H1 (cell line): ENCODE measurements at regions not wholly inside any gene's neighbourhood (a gene's known extent, or its start where the extent isn't known, plus 50 kb on each side); places are given as distances from the start of the nearest gene placed in this dataset.

Experiments used
- CTCF ChIA-PET: fragments of 300-600 bp; sonication (Branson Sonifier 250); formaldehyde crosslinking; loops from one replicate; lab custom pipeline; 2021; ENCODE audit not compliant: partially characterized antibody; lab: Charles Lee
- POLR2A ChIA-PET: fragments of 300-600 bp; sonication (Branson Sonifier 250); formaldehyde crosslinking; loops from one replicate; lab custom pipeline; 2021; ENCODE audit warnings: inconsistent platforms; ENCODE audit not compliant: partially characterized antibody; lab: Charles Lee
- DNase-seq, 2 experiments: peaks; one replicate each; pipeline versions ENCODE4 v3.0.0 to v3.0.0-alpha.2; 2010 to 2022; ENCODE audit warnings: low spot score in 2 of 2, low read depth in 1 of 2, mixed read lengths in 1 of 2
- FAIRE-seq: peaks from 2 replicates; lab custom pipeline; 2011; peaks lifted over from hg19 to GRCh38; lab: Jason Lieb, UNC
- H2AFZ ChIP-seq: 2 replicates; pipeline ENCODE4 v1.8.1; 2012; ENCODE audit warnings: low read length, inconsistent platforms
- H2AK5ac ChIP-seq: 2 replicates; pipeline ENCODE4 v1.6.1; 2013; ENCODE audit warnings: low read depth, low read length
- H2BK120ac ChIP-seq: replicated peaks from 2 replicates; pipeline ENCODE3; 2013; ENCODE audit warnings: low read depth, low read length, inconsistent platforms
- H2BK12ac ChIP-seq: 2 replicates; pipeline ENCODE4 v1.6.1; 2013; ENCODE audit warnings: low read depth, low read length
- H2BK15ac ChIP-seq: 2 replicates; pipeline ENCODE4 v1.6.1; 2013; ENCODE audit warnings: low read length
- H2BK20ac ChIP-seq: 2 replicates; pipeline ENCODE4 v1.6.1; 2013; ENCODE audit warnings: low read length
- H2BK5ac ChIP-seq: 2 replicates; pipeline ENCODE4 v1.6.1; 2013; ENCODE audit warnings: low read depth, low read length
- H3K14ac ChIP-seq: 2 replicates; pipeline ENCODE4 v1.6.1; 2013; ENCODE audit warnings: inconsistent platforms; ENCODE audit not compliant: insufficient read length
- H3K18ac ChIP-seq: 2 replicates; pipeline ENCODE4 v1.6.1; 2013; ENCODE audit warnings: low read length; ENCODE audit errors: extremely low read depth
- H3K23ac ChIP-seq: 2 replicates; pipeline ENCODE4 v1.6.1; 2013; ENCODE audit warnings: inconsistent platforms; ENCODE audit not compliant: insufficient read length
- H3K23me2 ChIP-seq: 2 replicates; pipeline ENCODE4 v1.6.1; 2013; ENCODE audit warnings: low read depth, low read length
- H3K27ac ChIP-seq: 2 replicates; pipeline ENCODE4 v1.6.1; 2011; ENCODE audit warnings: low read depth, low read length, inconsistent platforms
- H3K27me3 ChIP-seq, 4 experiments: replicated peaks in 1 of 4; 1 replicate in 1 of 4; 2 replicates in 3 of 4; pipeline versions ENCODE4 v1.6.1 to v1.8.1; 2011 to 2013; ENCODE audit warnings: low read length in 3 of 4, mild to moderate bottlenecking in 3 of 4, inconsistent platforms in 2 of 4, mixed read lengths in 2 of 4, moderate library complexity in 1 of 4; ENCODE audit not compliant: control insufficient read depth in 3 of 4, insufficient read depth in 3 of 4; ENCODE audit errors: extremely low read depth in 1 of 4
- H3K36me3 ChIP-seq, 4 experiments: 2 replicates each; pipeline versions ENCODE4 v1.6.1 to v1.8.1; 2011 to 2013; ENCODE audit warnings: mild to moderate bottlenecking in 4 of 4, low read length in 3 of 4, moderate library complexity in 2 of 4, control low read depth in 1 of 4, inconsistent platforms in 1 of 4; ENCODE audit not compliant: insufficient read depth in 4 of 4, control insufficient read depth in 2 of 4
- H3K4ac ChIP-seq: replicated peaks from 2 replicates; pipeline ENCODE3; 2013; ENCODE audit warnings: low read length, low read depth, mixed read lengths, inconsistent platforms; ENCODE audit not compliant: insufficient read length
- H3K4me1 ChIP-seq, 4 experiments: replicated peaks in 1 of 4; 1 replicate in 1 of 4; 2 replicates in 3 of 4; pipeline versions ENCODE4 v1.6.1 to v1.8.1; 2011 to 2013; ENCODE audit warnings: low read length in 3 of 4, inconsistent platforms in 2 of 4, mixed read lengths in 1 of 4; ENCODE audit not compliant: insufficient read depth in 4 of 4, control insufficient read depth in 3 of 4
- H3K4me2 ChIP-seq, 2 experiments: 2 replicates each; pipeline versions ENCODE4 v1.6.1 to v1.8.1; 2011 to 2013; ENCODE audit warnings: low read depth in 2 of 2, low read length in 2 of 2, control low read depth in 1 of 2, inconsistent platforms in 1 of 2, mild to moderate bottlenecking in 1 of 2; ENCODE audit not compliant: insufficient read depth in 1 of 2
- H3K4me3 ChIP-seq, 4 experiments: fragments of 200-600, 300-600 bp in 1 of 4; sonication (generic), shearing (Covaris generic), sonication (Bioruptor Twin) in 1 of 4; 2 replicates each; pipeline versions ENCODE4 v1.5.1 to v1.8.1; 2011 to 2016; ENCODE audit warnings: low read length in 4 of 4, low read depth in 3 of 4, control low read depth in 2 of 4, inconsistent platforms in 2 of 4, mild to moderate bottlenecking in 2 of 4, mixed read lengths in 1 of 4, moderate library complexity in 1 of 4; ENCODE audit not compliant: insufficient read depth in 2 of 4; ENCODE audit errors: extremely low read depth in 1 of 4
- H3K56ac ChIP-seq: replicated peaks from 2 replicates; pipeline ENCODE3; 2013; ENCODE audit warnings: low read depth, mild to moderate bottlenecking, mixed read lengths, low read length, inconsistent platforms; ENCODE audit not compliant: insufficient read length
- H3K79me1 ChIP-seq: 2 replicates; pipeline ENCODE4 v1.6.1; 2013; ENCODE audit warnings: low read depth, low read length, control low read depth
- H3K79me2 ChIP-seq, 2 experiments: 2 replicates each; pipeline versions ENCODE4 v1.6.1 to v1.8.1; 2012 to 2013; ENCODE audit warnings: low read length in 2 of 2, mild to moderate bottlenecking in 2 of 2, inconsistent platforms in 1 of 2; ENCODE audit not compliant: insufficient read depth in 2 of 2, control insufficient read depth in 1 of 2
- H3K9ac ChIP-seq, 4 experiments: replicated peaks in 1 of 4; 1 replicate in 1 of 4; 2 replicates in 3 of 4; pipeline versions ENCODE4 v1.6.1 to v1.8.1; 2011 to 2013; ENCODE audit warnings: low read depth in 3 of 4, low read length in 3 of 4, control low read depth in 2 of 4, mild to moderate bottlenecking in 2 of 4, moderate library complexity in 2 of 4, inconsistent platforms in 1 of 4; ENCODE audit errors: extremely low read depth in 1 of 4
- H3K9me3 ChIP-seq, 2 experiments: 2 replicates each; pipeline versions ENCODE4 v1.6.1 to v1.8.1; 2012 to 2013; ENCODE audit warnings: mild to moderate bottlenecking in 2 of 2, moderate library complexity in 2 of 2, control low read depth in 1 of 2, inconsistent platforms in 1 of 2, low read depth in 1 of 2, low read length in 1 of 2, mixed read lengths in 1 of 2; ENCODE audit not compliant: insufficient read depth in 2 of 2
- H4K20me1 ChIP-seq, 2 experiments: replicated peaks in 1 of 2; 2 replicates each; pipeline versions ENCODE3 to v1.8.1; 2011 to 2013; ENCODE audit warnings: inconsistent platforms in 2 of 2, low read length in 2 of 2, mild to moderate bottlenecking in 1 of 2; ENCODE audit not compliant: insufficient read depth in 2 of 2, control insufficient read depth in 1 of 2
- H4K5ac ChIP-seq: 2 replicates; pipeline ENCODE4 v1.6.1; 2013; ENCODE audit warnings: low read length, low read depth, mixed read lengths, inconsistent platforms; ENCODE audit not compliant: insufficient read length
- H4K8ac ChIP-seq: 2 replicates; pipeline ENCODE4 v1.8.0; 2013; ENCODE audit warnings: mild to moderate bottlenecking, moderate library complexity, low read length, inconsistent platforms; ENCODE audit not compliant: insufficient read depth; ENCODE audit errors: extremely low read depth
- H4K91ac ChIP-seq: replicated peaks from 2 replicates; pipeline ENCODE3; 2013; ENCODE audit warnings: low read length, mixed read lengths, inconsistent platforms; ENCODE audit not compliant: insufficient read length
- BCL11A ChIP-seq, 2 experiments: IDR thresholded peaks; one replicate each; pipeline ENCODE4 v1.6.1; 2011; ENCODE audit warnings: low read depth in 2 of 2, low read length in 2 of 2, mild to moderate bottlenecking in 2 of 2
- CHD2 ChIP-seq: IDR thresholded peaks from 2 replicates; pipeline ENCODE4 v1.6.1; 2012; ENCODE audit warnings: low read length, improper control_type of control experiment
- GABPA ChIP-seq: IDR thresholded peaks from 2 replicates; pipeline ENCODE4 v1.6.1; 2011; ENCODE audit warnings: mild to moderate bottlenecking, low read length, moderate library complexity, borderline replicate concordance; ENCODE audit not compliant: insufficient read depth
- MAFK ChIP-seq: IDR thresholded peaks from 2 replicates; pipeline ENCODE4 v1.6.1; 2012; ENCODE audit warnings: low read depth, mild to moderate bottlenecking, improper control_type of control experiment, low read length
- RBBP5 ChIP-seq: IDR thresholded peaks from 2 replicates; pipeline ENCODE4 v1.7.1; 2012; ENCODE audit warnings: low read depth, mild to moderate bottlenecking, inconsistent platforms, low read length, moderate library complexity, borderline replicate concordance
- SUZ12 ChIP-seq: fragments of 200-600 bp; sonication (generic); IDR thresholded peaks from 2 replicates; pipeline ENCODE4 v1.6.1; 2012; ENCODE audit warnings: mild to moderate bottlenecking, inconsistent platforms, low read length, moderate library complexity, mixed read lengths
- ZNF274 ChIP-seq: IDR thresholded peaks from 2 replicates; pipeline ENCODE4 v1.7.0; 2012; ENCODE audit warnings: low read length, borderline replicate concordance; ENCODE audit errors: extremely low read depth
- WGBS, 2 experiments: shearing (Covaris generic) in 1 of 2; methylation state at CpG; one replicate each; pipeline versions ENCODE4 v1.1.6 to v1.1.7; 2013 to 2015; ENCODE audit warnings: low lambda C conversion rate in 2 of 2, mixed read lengths in 2 of 2, inconsistent platforms in 1 of 2, low coverage in 1 of 2, missing lambda C conversion rate in 1 of 2; ENCODE audit not compliant: insufficient replicate concordance in 2 of 2, insufficient coverage in 1 of 2, insufficient read length in 1 of 2; ENCODE audit errors: extremely low coverage in 1 of 2, missing lambda C conversion rate in 1 of 2; 5-methylcytosine and 5-hydroxymethylcytosine counted together
- TF ChIP-seq, protein P1 (sequence below): IDR thresholded peaks from 2 replicates; pipeline ENCODE4 v1.6.1; 2012; ENCODE audit warnings: low read length, inconsistent platforms
- TF ChIP-seq, protein P2 (sequence below): IDR thresholded peaks from 2 replicates; pipeline ENCODE4 v1.6.1; 2011; ENCODE audit warnings: low read length, improper control_type of control experiment
- TF ChIP-seq, protein P3 (sequence below): IDR thresholded peaks from 2 replicates; pipeline ENCODE4 v1.6.1; 2012; ENCODE audit warnings: inconsistent platforms

DNA sequence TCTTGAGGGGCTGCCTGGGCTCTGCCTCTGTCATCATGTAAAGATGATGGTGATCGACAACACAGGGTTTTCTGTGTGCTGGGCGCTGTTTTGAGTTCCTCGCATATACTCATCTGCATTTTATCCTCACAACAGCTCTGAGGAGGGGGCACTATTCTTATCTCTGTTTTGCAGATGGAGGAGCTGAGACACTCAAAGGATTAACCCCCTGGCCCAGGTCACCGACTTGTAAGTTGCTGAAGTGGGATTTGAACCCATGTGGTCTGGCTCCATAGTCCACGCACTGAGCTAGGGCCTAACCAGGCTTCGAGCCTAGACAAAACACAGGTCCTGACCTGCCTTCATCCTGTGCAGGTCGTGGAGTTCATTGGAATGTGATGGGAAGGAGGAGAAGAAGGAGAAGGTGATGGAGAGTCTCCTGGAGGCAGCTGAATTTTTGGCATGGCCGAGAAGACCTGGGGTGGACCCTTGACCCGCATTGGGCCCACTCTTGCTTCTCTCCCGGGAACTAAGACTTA is 140.0 kb downstream of the ASCL4 start:
- Histone ChIP-seq H2BK12ac (no peak overlapping the region), H2AK5ac (no peak overlapping the region), H3K9me3 (no peaks in the 10 kb centered on the region), H2BK5ac (no peak overlapping the region), H3K18ac (no peak overlapping the region), H3K56ac (no peak overlapping the region), H3K4ac (no peak overlapping the region), H3K36me3 (no peaks in the 10 kb centered on the region), H3K9ac (no peak overlapping the region), H2AFZ (no peak overlapping the region), H3K4me1 (no peaks in the 10 kb centered on the region; a peak in 1 of 7 replicates), H3K79me2 (no peaks in the 10 kb centered on the region), H3K27me3 (no peaks in the 10 kb centered on the region; a peak in 1 of 7 replicates), H2BK15ac (no peak overlapping the region), H3K23ac (no peak overlapping the region), H4K20me1 (no peaks in the 10 kb centered on the region), H3K14ac (no peak overlapping the region), H4K91ac (no peak overlapping the region), H4K8ac (no peak overlapping the region), H3K23me2 (peaks cover 3% of the 10 kb centered on the region; the same call in 1 of the 2 replicates), H2BK120ac (no peak overlapping the region), H3K4me2 (no peak overlapping the region), H3K4me3 (no peak overlapping the region), H2BK20ac (no peak overlapping the region), H3K79me1 (no peaks in the 10 kb centered on the region), H4K5ac (no peak overlapping the region), H3K27ac (no peak overlapping the region)
- no peak for DNase-seq
- 86% methylated on average over 10 of the region's 10 CpGs; no CpG with 5 or more reads in 1 of the 2 experiments for WGBS, 2 experiments
- FAIRE-seq: no peak
- ChIA-PET POLR2A (no interaction called here), CTCF (interaction anchor here (0.6 to 5.2 kb wide), 6 partner anchors 8 to 543 kb away, joined by 3 to 30 read pairs (median 4); no protein-coding TSS in a partner anchor)
- TF ChIP-seq RBBP5: no peak
- TF ChIP-seq CHD2: no peak
- no peak for TF ChIP-seq SUZ12
- no peak for TF ChIP-seq BCL11A (IDR thresholded peaks at IDR 0.05; ENCODE audit: low read depth in 2 of 2, low read length in 2 of 2)
- TF ChIP-seq, protein P1, sequence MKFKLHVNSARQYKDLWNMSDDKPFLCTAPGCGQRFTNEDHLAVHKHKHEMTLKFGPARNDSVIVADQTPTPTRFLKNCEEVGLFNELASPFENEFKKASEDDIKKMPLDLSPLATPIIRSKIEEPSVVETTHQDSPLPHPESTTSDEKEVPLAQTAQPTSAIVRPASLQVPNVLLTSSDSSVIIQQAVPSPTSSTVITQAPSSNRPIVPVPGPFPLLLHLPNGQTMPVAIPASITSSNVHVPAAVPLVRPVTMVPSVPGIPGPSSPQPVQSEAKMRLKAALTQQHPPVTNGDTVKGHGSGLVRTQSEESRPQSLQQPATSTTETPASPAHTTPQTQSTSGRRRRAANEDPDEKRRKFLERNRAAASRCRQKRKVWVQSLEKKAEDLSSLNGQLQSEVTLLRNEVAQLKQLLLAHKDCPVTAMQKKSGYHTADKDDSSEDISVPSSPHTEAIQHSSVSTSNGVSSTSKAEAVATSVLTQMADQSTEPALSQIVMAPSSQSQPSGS: no peak
- TF ChIP-seq GABPA: no peak
- TF ChIP-seq, protein P2, sequence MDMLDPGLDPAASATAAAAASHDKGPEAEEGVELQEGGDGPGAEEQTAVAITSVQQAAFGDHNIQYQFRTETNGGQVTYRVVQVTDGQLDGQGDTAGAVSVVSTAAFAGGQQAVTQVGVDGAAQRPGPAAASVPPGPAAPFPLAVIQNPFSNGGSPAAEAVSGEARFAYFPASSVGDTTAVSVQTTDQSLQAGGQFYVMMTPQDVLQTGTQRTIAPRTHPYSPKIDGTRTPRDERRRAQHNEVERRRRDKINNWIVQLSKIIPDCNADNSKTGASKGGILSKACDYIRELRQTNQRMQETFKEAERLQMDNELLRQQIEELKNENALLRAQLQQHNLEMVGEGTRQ: no peak
- no peak for TF ChIP-seq ZNF274
- TF ChIP-seq, protein P3, sequence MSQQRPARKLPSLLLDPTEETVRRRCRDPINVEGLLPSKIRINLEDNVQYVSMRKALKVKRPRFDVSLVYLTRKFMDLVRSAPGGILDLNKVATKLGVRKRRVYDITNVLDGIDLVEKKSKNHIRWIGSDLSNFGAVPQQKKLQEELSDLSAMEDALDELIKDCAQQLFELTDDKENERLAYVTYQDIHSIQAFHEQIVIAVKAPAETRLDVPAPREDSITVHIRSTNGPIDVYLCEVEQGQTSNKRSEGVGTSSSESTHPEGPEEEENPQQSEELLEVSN: no peak
- TF ChIP-seq MAFK: no peak
